K562 (cell line): ENCODE measurements at regions not wholly inside any gene's neighbourhood (a gene's known extent, or its start where the extent isn't known, plus 50 kb on each side); places are given as distances from the start of the nearest gene placed in this dataset.

Source experiments
- ATAC-seq: fragments of 200-7000 bp; cut with Tn5 transposase; 3 replicates; pipeline ENCODE4 v1.9.1; 2020; ENCODE audit warnings: moderate library complexity
- BruUV-seq: library from RNA; stranded (reverse); fragments of 400-500 nt; replicated peaks from 2 replicates; lab custom pipeline; 2021; lab: Mats Ljungman, UMichigan
- CTCF ChIA-PET: fragments of 300-600 bp; formaldehyde crosslinking; extraction: SDS; loops from one replicate; lab custom pipeline; 2021; ENCODE audit warnings: low intra/inter-chr PET ratio; lab: Yijun Ruan, JAX
- POLR2A ChIA-PET: fragments of 300-600, 350-650 bp; sonication (Branson Sonifier 250); formaldehyde crosslinking; extraction: SDS; loops from one replicate; lab custom pipeline; 2021; ENCODE audit warnings: antibody characterized with exemption, inconsistent platforms; lab: Yijun Ruan, JAX
- DNase-seq, 4 experiments: peaks; one replicate each; pipeline versions ENCODE4 v3.0.0 to v3.0.0-alpha.2; 2011 to 2018; ENCODE audit warnings: low spot score in 3 of 4, mixed read lengths in 3 of 4; ENCODE audit errors: extremely low read depth in 1 of 4
- FAIRE-seq: peaks from 2 replicates; lab custom pipeline; 2011; peaks lifted over from hg19 to GRCh38; lab: Jason Lieb, UNC
- H2AFZ ChIP-seq: 2 replicates; pipeline ENCODE4 v1.6.0; 2011; ENCODE audit warnings: low read depth, low read length, control low read depth, inconsistent platforms
- H3K27ac ChIP-seq: fragments of 200-600 bp; 3 replicates; pipeline ENCODE4 v1.8.0; 2011; ENCODE audit warnings: low read depth, mild to moderate bottlenecking, control low read depth, inconsistent platforms, low read length, moderate library complexity, mixed read lengths; ENCODE audit errors: extremely low read depth
- H3K27me3 ChIP-seq, 2 experiments: fragments of 300-600 bp in 1 of 2; 2 replicates in 1 of 2; 3 replicates in 1 of 2; pipeline versions ENCODE4 v1.6.0 to v1.8.0; 2011; ENCODE audit warnings: inconsistent platforms in 2 of 2, low read length in 2 of 2, mild to moderate bottlenecking in 1 of 2, mixed read lengths in 1 of 2, moderate library complexity in 1 of 2; ENCODE audit not compliant: control insufficient read depth in 2 of 2, insufficient read depth in 2 of 2
- H3K36me3 ChIP-seq: fragments of 300-600 bp; 3 replicates; pipeline ENCODE4 v1.8.0; 2011; ENCODE audit warnings: mild to moderate bottlenecking, low read length, inconsistent platforms; ENCODE audit not compliant: control insufficient read depth, insufficient read depth
- H3K4me1 ChIP-seq, 2 experiments: fragments of 200-600 bp in 1 of 2; replicated peaks in 1 of 2; 2 replicates in 1 of 2; 3 replicates in 1 of 2; pipeline versions ENCODE4 v1.5.1 to v1.8.0; 2011; ENCODE audit warnings: inconsistent platforms in 2 of 2, low read length in 2 of 2, mild to moderate bottlenecking in 1 of 2, mixed read lengths in 1 of 2, moderate library complexity in 1 of 2; ENCODE audit not compliant: control insufficient read depth in 2 of 2, insufficient read depth in 2 of 2
- H3K4me2 ChIP-seq: 2 replicates; pipeline ENCODE4 v1.6.1; 2011; ENCODE audit warnings: low read length, control low read depth, inconsistent platforms, mixed read lengths; ENCODE audit not compliant: insufficient read depth
- H3K4me3 ChIP-seq: fragments of 200-600 bp; sonication (generic), shearing (Covaris generic); 2 replicates; pipeline ENCODE4 v1.5.1; 2016; ENCODE audit warnings: control low read depth, inconsistent platforms
- H3K79me2 ChIP-seq: fragments of 200-600 bp; 3 replicates; pipeline ENCODE4 v1.8.0; 2011; ENCODE audit warnings: low read length, inconsistent platforms; ENCODE audit not compliant: control insufficient read depth, insufficient read depth
- H3K9ac ChIP-seq, 2 experiments: 2 replicates each; pipeline versions ENCODE4 v1.6.0 to v1.6.1; 2011; ENCODE audit warnings: low read depth in 2 of 2, low read length in 2 of 2, control low read depth in 1 of 2, inconsistent platforms in 1 of 2, mild to moderate bottlenecking in 1 of 2, mixed read lengths in 1 of 2; ENCODE audit not compliant: insufficient read depth in 1 of 2
- H3K9me1 ChIP-seq: one replicate; pipeline ENCODE4 v1.6.0; 2011; ENCODE audit warnings: inconsistent platforms, mild to moderate bottlenecking, low read length, moderate library complexity; ENCODE audit not compliant: control insufficient read depth, insufficient read depth
- H3K9me3 ChIP-seq: replicated peaks from 2 replicates; pipeline ENCODE4 v1.5.1; 2011; ENCODE audit warnings: low read depth, low read length, inconsistent platforms; ENCODE audit not compliant: control insufficient read depth, insufficient read depth
- H4K20me1 ChIP-seq: replicated peaks from 2 replicates; pipeline ENCODE4 v1.6.1; 2011; ENCODE audit warnings: low read length, inconsistent platforms, mixed read lengths; ENCODE audit not compliant: control insufficient read depth, insufficient read depth
- CHD4 ChIP-seq: fragments of 200-600 bp; sonication (generic); IDR thresholded peaks from 3 replicates; pipeline ENCODE4 v1.6.1; 2012; ENCODE audit warnings: low read depth, mild to moderate bottlenecking, mixed read lengths, low read length, inconsistent platforms; ENCODE audit not compliant: insufficient read depth, insufficient replicate concordance, poor library complexity, severe bottlenecking
- NELFE ChIP-seq: IDR thresholded peaks from 2 replicates; pipeline ENCODE4 v1.6.1; 2011; ENCODE audit warnings: mild to moderate bottlenecking; ENCODE audit not compliant: insufficient read depth, insufficient read length
- POLR2A ChIP-seq: fragments of 450-650 bp; conservative IDR thresholded peaks from 2 replicates; pipeline ENCODE4 v1.6.1; 2016
- ZNF263 ChIP-seq: sonication (generic); formaldehyde crosslinking; IDR thresholded peaks from 2 replicates; pipeline ENCODE4 v1.8.0; 2022; ENCODE audit warnings: mild to moderate bottlenecking, missing genetic modification reagents, borderline replicate concordance
- ZNF384 ChIP-seq: IDR thresholded peaks from 2 replicates; pipeline ENCODE4 v1.6.1; 2012; ENCODE audit warnings: low read depth, low read length, improper control_type of control experiment
- WGBS: fragments of 100-300 bp; shearing (Covaris generic); methylation state at CpG from one replicate; pipeline ENCODE4 v1.1.6; 2016; ENCODE audit warnings: low coverage, mixed read lengths; ENCODE audit not compliant: insufficient coverage; ENCODE audit errors: missing lambda C conversion rate; 5-methylcytosine and 5-hydroxymethylcytosine counted together
- in situ Hi-C: fragments of 300-500 bp; cut with MboI; formaldehyde crosslinking; loops from 4 replicates; pipeline ENCODE4 v1.15.0; 2018; ENCODE audit warnings: inconsistent platforms, mixed read lengths
- intact Hi-C: fragments of 100-400 bp; cut with micrococcal nuclease; formaldehyde crosslinking; loops from 2 replicates; pipeline ENCODE4 v1.14.2; 2022
- TF ChIP-seq, protein P1 (sequence below): fragments of 150-350 bp; conservative IDR thresholded peaks from 2 replicates; pipeline ENCODE4 v1.6.1; 2014; ENCODE audit warnings: low read length

DNA sequence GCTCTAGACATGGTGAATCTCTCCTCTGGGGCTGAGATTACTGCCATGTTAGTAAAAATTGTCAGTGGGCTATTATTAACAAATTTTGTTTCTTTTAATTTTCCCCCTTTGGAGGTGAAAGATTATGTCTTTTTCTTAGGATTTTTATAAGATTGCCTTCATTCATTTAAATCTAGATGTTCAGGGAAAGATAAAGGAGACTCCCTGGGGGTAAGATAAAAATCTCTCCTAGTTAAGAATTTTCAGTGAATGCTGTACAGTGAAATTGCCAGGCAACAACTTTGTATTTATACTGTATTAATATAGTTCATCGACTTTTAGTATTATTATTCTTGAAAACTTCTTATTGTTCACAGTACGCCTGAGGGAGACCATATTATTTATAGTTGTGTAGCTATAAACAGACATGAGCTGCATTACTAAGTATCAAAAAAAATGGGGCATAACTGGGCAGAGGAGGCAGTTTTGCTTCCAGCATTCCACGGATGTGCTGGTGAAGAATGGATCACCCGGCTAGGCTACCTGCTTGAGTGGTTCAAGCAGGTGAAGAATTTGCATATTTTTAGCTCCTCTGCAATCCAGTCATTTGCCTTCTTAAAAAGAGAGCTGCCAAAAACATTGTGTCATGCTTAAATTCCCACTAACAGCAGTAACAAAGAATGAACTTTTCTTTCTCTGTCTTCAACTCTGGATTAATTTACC lies 552.1 kb downstream of the DNAJB9 start:
- H3K4me1 ChIP-seq, result no peaks in the 10 kb centered on the region
- H3K4me3 ChIP-seq, result no peak overlapping the region
- H4K20me1 ChIP-seq, result no peaks in the 10 kb centered on the region
- DNase-seq (no peak), ATAC-seq (no peak), FAIRE-seq (no peak)
- no peak for TF ChIP-seq NELFE
- TF ChIP-seq ZNF263 (CRISPR knock-in tag), result no peak
- H3K27me3 ChIP-seq, result no peaks in the 10 kb centered on the region
- no peak overlapping the region for H3K9ac ChIP-seq
- H2AFZ ChIP-seq, result no peak overlapping the region
- no peaks in the 10 kb centered on the region for H3K9me1 ChIP-seq
- BruUV-seq, result no TSS peak
- H3K36me3 ChIP-seq, result no peaks in the 10 kb centered on the region
- H3K4me2 ChIP-seq, result no peak overlapping the region
- H3K27ac ChIP-seq, result no peak overlapping the region
- intact Hi-C loops (no loop called here), in situ Hi-C loops (no loop called here)
- peaks cover 2% of the 10 kb centered on the region; the same call in 1 of the 2 replicates for H3K9me3 ChIP-seq
- 1% methylated on average over 4 of the region's 4 CpGs for WGBS
- H3K79me2 ChIP-seq, result no peaks in the 10 kb centered on the region
- CTCF ChIA-PET, result no interaction called here
- POLR2A ChIA-PET, result no interaction called here

DNA sequence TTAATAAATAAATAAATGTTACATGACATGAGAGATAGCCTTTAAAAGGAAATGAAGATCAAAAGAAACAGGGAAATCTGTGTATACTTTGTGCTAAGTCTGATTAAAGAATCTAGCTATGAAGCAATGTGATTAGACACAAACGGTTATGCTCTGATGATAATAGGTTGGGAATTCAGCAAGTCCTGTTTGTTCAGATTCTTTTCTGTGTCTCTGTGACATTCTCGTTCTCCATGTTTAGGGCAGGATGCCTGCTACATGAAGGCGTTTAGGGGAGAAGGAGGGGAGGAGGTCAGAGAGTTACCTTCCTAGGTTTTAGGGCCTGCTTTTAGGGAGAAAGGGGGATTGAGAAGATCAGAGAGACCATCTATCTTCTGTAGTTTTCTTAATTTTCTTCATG lies 555.3 kb downstream of the DNAJB9 start:
- Histone ChIP-seq H3K9me3 (no peaks in the 10 kb centered on the region; the same call in 1 of the 2 replicates), H3K4me2 (no peak overlapping the region), H3K27ac (no peak overlapping the region), H3K9ac (no peak overlapping the region), H3K27me3 (no peaks in the 10 kb centered on the region), H3K79me2 (no peaks in the 10 kb centered on the region), H3K9me1 (no peaks in the 10 kb centered on the region), H3K4me3 (no peak overlapping the region), H4K20me1 (no peaks in the 10 kb centered on the region), H3K36me3 (no peaks in the 10 kb centered on the region), H3K4me1 (no peaks in the 10 kb centered on the region), H2AFZ (no peak overlapping the region)
- in situ Hi-C loops (no loop called here), intact Hi-C loops (no loop called here)
- TF ChIP-seq ZNF384 (no peak), CHD4 (no peak), POLR2A (no peak)
- TF ChIP-seq, protein P1, sequence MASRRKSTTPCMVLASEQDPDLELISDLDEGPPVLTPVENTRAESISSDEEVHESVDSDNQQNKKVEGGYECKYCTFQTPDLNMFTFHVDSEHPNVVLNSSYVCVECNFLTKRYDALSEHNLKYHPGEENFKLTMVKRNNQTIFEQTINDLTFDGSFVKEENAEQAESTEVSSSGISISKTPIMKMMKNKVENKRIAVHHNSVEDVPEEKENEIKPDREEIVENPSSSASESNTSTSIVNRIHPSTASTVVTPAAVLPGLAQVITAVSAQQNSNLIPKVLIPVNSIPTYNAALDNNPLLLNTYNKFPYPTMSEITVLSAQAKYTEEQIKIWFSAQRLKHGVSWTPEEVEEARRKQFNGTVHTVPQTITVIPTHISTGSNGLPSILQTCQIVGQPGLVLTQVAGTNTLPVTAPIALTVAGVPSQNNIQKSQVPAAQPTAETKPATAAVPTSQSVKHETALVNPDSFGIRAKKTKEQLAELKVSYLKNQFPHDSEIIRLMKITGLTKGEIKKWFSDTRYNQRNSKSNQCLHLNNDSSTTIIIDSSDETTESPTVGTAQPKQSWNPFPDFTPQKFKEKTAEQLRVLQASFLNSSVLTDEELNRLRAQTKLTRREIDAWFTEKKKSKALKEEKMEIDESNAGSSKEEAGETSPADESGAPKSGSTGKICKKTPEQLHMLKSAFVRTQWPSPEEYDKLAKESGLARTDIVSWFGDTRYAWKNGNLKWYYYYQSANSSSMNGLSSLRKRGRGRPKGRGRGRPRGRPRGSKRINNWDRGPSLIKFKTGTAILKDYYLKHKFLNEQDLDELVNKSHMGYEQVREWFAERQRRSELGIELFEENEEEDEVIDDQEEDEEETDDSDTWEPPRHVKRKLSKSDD, result no peak
- BruUV-seq, result no TSS peak
- CTCF ChIA-PET, result no interaction called here
- ATAC-seq (no peak), DNase-seq (no peak), FAIRE-seq (no peak)
- POLR2A ChIA-PET, result no interaction called here
- 1% methylated on average over 3 of the region's 3 CpGs for WGBS
